Duodenal mucosa (tissue), 2 donors: ENCODE measurements at regions not wholly inside any gene's neighbourhood (a gene's known extent, or its start where the extent isn't known, plus 50 kb on each side); places are given as distances from the start of the nearest gene placed in this dataset.

Experiments used
- H3K27ac ChIP-seq: one replicate; pipeline ENCODE4 v1.7.0; 2013; ENCODE audit warnings: low read depth, low read length
- H3K27me3 ChIP-seq, 2 donors: one replicate each; pipeline ENCODE4 v1.7.0; 2013; ENCODE audit warnings: low read length in 2 of 2, control low read depth in 1 of 2; ENCODE audit not compliant: insufficient read depth in 2 of 2, control insufficient read depth in 1 of 2
- H3K36me3 ChIP-seq, 2 donors: one replicate each; pipeline ENCODE4 v1.7.0; 2013; ENCODE audit warnings: low read length in 2 of 2, control low read depth in 1 of 2; ENCODE audit not compliant: insufficient read depth in 2 of 2, control insufficient read depth in 1 of 2
- H3K4me1 ChIP-seq, 2 donors: one replicate each; pipeline ENCODE4 v1.7.0; 2013; ENCODE audit warnings: low read length in 2 of 2, control low read depth in 1 of 2; ENCODE audit not compliant: insufficient read depth in 2 of 2, control insufficient read depth in 1 of 2
- H3K4me3 ChIP-seq, 2 donors: one replicate each; pipeline ENCODE4 v1.7.0; 2013; ENCODE audit warnings: low read length in 2 of 2, low read depth in 1 of 2
- H3K9ac ChIP-seq, 2 donors: one replicate each; pipeline ENCODE4 v1.7.0; 2013; ENCODE audit warnings: low read length in 2 of 2, low read depth in 1 of 2
- H3K9me3 ChIP-seq, 2 donors: one replicate each; pipeline ENCODE4 v1.7.0; 2013; ENCODE audit warnings: low read length in 2 of 2, control low read depth in 1 of 2; ENCODE audit not compliant: control insufficient read depth in 1 of 2

DNA sequence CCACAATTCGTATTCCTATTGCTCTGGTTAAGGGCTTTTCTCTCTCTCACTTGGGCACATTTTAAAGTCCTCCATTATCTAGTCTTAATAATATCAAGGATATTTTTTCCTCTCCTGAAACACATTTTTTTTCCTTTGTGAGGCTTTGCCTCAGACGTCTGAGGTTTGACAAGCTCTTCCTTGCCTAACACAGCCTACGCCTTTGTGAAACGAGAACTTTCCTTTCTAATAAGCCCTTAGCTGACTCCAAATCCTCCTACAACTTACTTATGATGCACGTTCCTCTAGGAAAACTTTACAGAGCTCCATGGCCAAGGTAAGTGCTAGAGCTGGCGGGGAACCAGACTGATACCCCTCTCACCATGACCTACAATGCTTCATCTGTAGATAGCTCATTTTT is 841.5 kb downstream of the SOCS6 start:
- H3K4me3 ChIP-seq: no peak overlapping the region
- no peaks in the 10 kb centered on the region for H3K27me3 ChIP-seq
- H3K9me3 ChIP-seq: no peaks in the 10 kb centered on the region
- H3K4me1 ChIP-seq: no peaks in the 10 kb centered on the region
- H3K9ac ChIP-seq: no peak overlapping the region
- H3K27ac ChIP-seq: no peak overlapping the region
- H3K36me3 ChIP-seq: no peaks in the 10 kb centered on the region

DNA sequence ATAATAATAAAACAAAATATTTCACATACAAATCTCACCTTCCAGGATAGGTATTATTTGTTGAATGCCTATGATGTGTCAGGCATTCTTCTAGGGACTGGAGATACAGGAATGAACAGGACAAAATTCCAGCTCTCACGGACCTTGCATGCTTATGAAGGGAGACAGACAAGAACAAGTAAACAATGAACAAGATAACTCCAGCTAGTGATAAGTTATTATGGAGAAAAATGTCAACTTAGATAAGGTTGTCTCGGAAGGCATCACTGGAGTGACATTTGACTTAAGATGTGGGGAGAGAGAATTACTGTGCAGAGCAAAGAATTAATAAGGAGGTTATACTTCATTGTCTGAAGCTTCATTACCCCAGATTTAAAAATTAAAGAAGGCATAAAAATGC is 836.7 kb downstream of the SOCS6 start:
- Histone ChIP-seq H3K4me3 (no peak overlapping the region), H3K27ac (no peak overlapping the region), H3K27me3 (no peaks in the 10 kb centered on the region), H3K9ac (no peak overlapping the region), H3K9me3 (peaks cover 0 to 14% of the 10 kb centered on the region in 2 donors), H3K36me3 (no peaks in the 10 kb centered on the region), H3K4me1 (no peaks in the 10 kb centered on the region)

DNA sequence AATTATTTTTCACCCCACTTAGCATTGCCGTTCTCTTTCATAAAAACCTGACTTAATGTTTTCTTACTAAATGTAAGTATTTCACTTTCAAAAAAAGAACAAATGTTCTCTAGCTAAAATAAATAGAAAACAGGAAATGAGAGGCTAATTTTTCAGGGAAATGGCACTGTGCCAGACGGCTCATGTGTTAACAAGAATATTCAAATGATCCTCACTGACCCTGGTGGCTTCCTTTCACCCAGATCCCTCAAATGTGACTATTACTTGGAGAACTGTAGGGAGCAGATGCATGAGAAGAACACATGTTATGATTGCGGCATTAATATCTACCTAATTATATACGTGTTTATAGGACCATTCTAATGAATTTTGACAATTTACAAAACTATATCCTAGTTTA is 827.7 kb downstream of the SOCS6 start:
- Histone ChIP-seq H3K4me1 (no peaks in the 10 kb centered on the region), H3K27ac (no peak overlapping the region), H3K36me3 (no peaks in the 10 kb centered on the region), H3K9ac (no peak overlapping the region), H3K9me3 (peaks cover 4 to 25% of the 10 kb centered on the region in 2 donors), H3K4me3 (no peak overlapping the region), H3K27me3 (no peaks in the 10 kb centered on the region)

DNA sequence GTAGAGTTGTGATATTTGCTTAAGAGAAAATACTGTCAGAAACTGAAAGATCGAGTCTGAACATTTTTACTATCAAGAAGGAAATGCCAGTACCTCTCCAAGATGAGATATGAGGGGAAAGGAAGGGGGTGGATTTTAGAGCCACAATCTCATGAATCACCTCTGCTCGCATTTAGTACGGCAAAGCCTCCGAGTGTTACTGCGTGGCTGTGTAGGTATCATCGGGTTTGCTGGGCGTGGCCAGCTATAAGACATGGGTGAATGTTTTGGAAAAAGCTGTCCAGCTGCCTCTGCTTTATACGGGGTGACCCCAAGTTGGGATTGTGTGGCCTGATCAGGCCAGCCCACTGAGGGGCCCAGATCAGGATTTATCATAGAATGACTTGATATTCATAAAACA is 826.4 kb downstream of the SOCS6 start:
- Histone ChIP-seq H3K27ac (no peak overlapping the region), H3K4me3 (no peak overlapping the region), H3K36me3 (no peaks in the 10 kb centered on the region), H3K4me1 (no peaks in the 10 kb centered on the region), H3K9me3 (peaks cover 4 to 16% of the 10 kb centered on the region in 2 donors), H3K9ac (no peak overlapping the region), H3K27me3 (no peaks in the 10 kb centered on the region)

DNA sequence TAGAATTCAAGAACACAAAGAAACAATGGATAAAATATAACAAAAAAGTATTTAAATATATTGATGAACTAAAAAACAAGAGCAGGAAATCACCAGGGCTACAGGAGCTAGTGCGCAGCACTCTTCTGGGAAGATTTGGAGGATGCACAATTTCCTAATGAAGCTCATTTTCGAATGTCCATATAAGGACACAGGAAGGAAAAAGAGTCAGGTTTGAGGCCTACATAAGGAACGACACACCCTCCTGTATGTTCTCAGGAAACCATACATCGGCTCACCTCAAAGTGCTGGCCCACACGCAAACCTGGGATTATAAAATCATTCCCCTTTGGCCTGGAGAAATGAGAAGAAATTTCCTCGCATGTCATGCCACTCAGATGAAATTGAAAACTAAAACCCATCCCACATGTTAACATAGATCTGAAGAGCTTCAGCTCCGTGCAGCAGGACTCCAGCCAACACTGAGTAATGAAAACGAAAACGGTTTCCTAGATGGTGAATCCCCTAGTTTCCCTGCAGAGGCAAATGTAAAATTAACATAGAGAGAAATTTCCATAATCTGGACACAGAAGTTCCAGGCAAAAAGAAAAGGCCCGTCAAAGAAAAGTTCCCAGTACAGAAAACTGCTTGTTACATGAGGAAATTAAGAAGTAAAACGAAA is 825.8 kb downstream of the SOCS6 start:
- Histone ChIP-seq H3K27me3 (no peaks in the 10 kb centered on the region), H3K4me1 (no peaks in the 10 kb centered on the region), H3K9me3 (peaks cover 4 to 10% of the 10 kb centered on the region in 2 donors), H3K27ac (no peak overlapping the region), H3K36me3 (no peaks in the 10 kb centered on the region), H3K4me3 (no peak overlapping the region), H3K9ac (no peak overlapping the region)

DNA sequence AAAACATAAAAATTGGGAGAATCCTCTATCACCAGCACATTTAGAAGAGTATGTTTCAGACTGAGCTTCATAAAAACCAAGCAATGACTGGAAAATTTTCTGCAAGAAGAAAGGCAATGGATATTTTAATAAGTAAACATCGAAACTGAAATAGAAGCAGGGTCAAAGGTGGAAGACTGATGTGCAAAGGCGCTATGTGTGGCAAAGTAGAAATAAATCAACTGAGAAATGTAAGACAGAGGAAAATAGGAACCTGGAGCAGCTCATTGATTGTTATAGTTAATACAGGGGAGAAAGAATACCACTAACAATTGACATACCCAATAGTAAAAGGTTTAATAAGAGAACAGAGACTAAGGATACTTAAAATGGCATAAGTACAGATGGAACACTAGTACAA is 818.4 kb downstream of the SOCS6 start:
- no peaks in the 10 kb centered on the region for H3K36me3 ChIP-seq
- no peak overlapping the region for H3K9ac ChIP-seq
- H3K4me3 ChIP-seq: no peak overlapping the region
- H3K9me3 ChIP-seq: peaks cover 0 to 8% of the 10 kb centered on the region in 2 donors
- no peaks in the 10 kb centered on the region for H3K27me3 ChIP-seq
- no peak overlapping the region for H3K27ac ChIP-seq
- no peaks in the 10 kb centered on the region for H3K4me1 ChIP-seq

DNA sequence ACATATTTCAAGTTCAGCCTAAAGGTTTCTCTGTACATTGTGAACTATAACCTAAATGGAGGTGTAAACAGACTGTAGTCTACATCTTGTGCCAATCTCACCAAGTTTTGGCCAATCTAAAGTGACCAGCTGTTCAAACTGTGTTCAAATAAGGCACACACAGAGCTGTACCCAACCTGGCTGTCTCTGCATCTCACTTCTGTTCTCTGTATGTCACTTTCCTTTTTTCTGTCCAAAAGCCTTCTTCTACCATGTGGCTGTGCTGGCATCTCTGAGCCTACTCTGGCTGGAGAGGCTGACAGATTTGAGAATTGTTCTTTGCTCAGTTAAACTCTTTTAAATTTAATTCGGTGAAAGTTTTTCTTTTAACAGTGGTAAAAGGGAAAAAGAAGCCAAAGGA is 817.9 kb downstream of the SOCS6 start:
- Histone ChIP-seq H3K4me1 (no peaks in the 10 kb centered on the region), H3K9me3 (peaks cover 0 to 8% of the 10 kb centered on the region in 2 donors), H3K9ac (no peak overlapping the region), H3K27me3 (no peaks in the 10 kb centered on the region), H3K36me3 (no peaks in the 10 kb centered on the region), H3K4me3 (no peak overlapping the region), H3K27ac (no peak overlapping the region)

DNA sequence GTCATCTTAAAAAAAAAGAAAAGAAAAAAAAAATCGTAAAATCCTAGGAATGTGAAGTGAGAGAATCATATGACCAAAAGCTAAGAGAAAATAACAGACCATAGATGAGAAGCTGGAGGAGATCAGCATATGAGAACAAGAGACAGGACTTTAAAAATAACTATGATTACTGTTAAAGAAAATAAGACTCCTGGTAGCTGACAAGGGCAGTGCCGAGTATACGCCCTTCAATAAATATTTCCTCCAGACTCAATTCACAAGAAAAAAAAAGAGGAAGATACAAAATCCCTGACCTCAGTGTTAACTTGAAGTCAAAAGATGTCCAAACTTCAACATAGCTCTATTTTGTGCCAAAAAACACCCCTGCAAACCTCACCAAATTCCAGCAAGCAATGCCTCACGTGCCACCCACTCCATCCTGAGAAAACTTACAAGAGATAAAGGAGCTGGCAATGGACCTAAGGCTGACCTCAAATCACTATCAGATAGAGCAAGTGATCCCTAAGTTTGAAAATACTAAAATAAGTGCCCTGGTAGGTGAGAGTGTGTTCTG is 817.2 kb downstream of the SOCS6 start:
- H3K27ac ChIP-seq: no peak overlapping the region

DNA sequence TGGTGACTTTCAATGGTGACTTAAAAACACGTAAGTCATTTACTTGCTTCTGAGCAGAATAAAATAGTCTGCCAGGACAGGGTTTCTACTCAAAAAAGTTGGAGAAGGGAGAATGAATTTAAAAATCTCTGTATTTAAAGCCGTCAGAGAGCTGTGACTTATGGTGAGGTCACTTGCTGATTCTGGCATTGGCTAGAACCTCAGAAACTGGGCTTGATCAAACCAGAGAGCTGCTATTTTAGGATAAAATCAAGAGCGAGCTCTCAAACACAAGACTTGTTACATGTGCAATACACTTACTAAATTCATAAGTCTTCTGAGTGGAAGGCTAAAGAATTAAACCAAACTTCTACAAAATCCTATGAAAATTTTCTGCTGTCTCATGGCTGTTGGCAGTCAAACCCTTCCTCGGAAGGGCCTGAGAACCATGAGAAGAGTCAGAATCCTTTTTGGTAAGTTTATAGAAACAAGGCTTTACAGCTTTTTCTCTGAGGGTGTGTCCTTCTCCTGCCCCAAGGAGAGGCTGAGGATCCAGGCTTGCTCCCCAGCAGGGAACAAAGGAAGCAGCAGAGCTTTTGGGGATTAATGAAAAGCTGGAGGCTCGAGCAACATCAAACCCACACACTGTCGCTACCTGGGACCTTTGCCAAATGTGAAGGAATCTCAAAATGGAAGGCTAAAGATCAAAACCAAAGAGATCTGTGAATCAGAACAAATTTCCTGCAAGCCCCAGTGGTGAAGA is 816.4 kb downstream of the SOCS6 start:
- no peaks in the 10 kb centered on the region for H3K4me1 ChIP-seq
- no peaks in the 10 kb centered on the region for H3K36me3 ChIP-seq
- H3K4me3 ChIP-seq: no peak overlapping the region
- H3K9me3 ChIP-seq: peaks cover 0 to 8% of the 10 kb centered on the region in 2 donors
- H3K27me3 ChIP-seq: no peaks in the 10 kb centered on the region
- no peak overlapping the region for H3K9ac ChIP-seq
- H3K27ac ChIP-seq: no peak overlapping the region

More for the DNA sequence above, 817.2 kb downstream of the SOCS6 start:
- Histone ChIP-seq H3K9ac (no peak overlapping the region), H3K9me3 (peaks cover 0 to 8% of the 10 kb centered on the region in 2 donors), H3K36me3 (no peaks in the 10 kb centered on the region), H3K4me1 (no peaks in the 10 kb centered on the region), H3K4me3 (no peak overlapping the region), H3K27me3 (no peaks in the 10 kb centered on the region)

DNA sequence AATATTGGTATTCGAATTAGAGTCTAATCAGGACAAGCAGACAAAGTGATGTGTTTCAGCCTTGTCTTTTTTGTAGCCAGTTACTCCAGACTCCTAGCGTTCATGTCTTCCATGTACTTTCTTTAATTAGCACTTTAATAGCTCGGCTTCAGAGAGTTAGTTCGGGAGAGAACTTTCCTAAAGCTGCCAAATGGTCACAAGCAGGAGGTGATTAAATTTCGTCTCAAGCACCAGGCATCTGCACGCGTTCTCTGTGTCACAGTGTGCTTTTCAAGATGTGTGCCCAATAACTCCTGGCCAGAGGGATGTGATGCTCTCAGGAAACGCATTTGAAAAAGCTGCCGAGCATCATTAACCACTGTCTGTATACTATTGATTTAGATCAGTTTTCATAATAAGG is 790.8 kb downstream of the SOCS6 start:
- no peak overlapping the region for H3K27ac ChIP-seq
- no peaks in the 10 kb centered on the region for H3K27me3 ChIP-seq
- no peaks in the 10 kb centered on the region for H3K9me3 ChIP-seq
- no peaks in the 10 kb centered on the region for H3K36me3 ChIP-seq
- H3K4me1 ChIP-seq: no peaks in the 10 kb centered on the region
- H3K4me3 ChIP-seq: no peak overlapping the region
- no peak overlapping the region for H3K9ac ChIP-seq
